OCI-LY1 (cell line): ENCODE measurements at regions not wholly inside any gene's neighbourhood (a gene's known extent, or its start where the extent isn't known, plus 50 kb on each side); places are given as distances from the start of the nearest gene placed in this dataset.

ENCODE experiments used
- EZH2 ChIP-seq: fragments of 200-600 bp; sonication (generic), shearing (Covaris generic); IDR thresholded peaks from 2 replicates; pipeline ENCODE4 v1.8.0; 2017; ENCODE audit warnings: borderline replicate concordance, mixed run types, mild to moderate bottlenecking, antibody characterized with exemption, low read length, moderate library complexity, mixed read lengths
- TF ChIP-seq, protein P1 (sequence below): fragments of 200-600 bp; sonication (generic), shearing (Covaris generic); IDR thresholded peaks from 2 replicates; pipeline ENCODE4 v1.5.1; 2017; ENCODE audit warnings: mild to moderate bottlenecking, antibody characterized with exemption, low read length, moderate library complexity, mixed read lengths

DNA sequence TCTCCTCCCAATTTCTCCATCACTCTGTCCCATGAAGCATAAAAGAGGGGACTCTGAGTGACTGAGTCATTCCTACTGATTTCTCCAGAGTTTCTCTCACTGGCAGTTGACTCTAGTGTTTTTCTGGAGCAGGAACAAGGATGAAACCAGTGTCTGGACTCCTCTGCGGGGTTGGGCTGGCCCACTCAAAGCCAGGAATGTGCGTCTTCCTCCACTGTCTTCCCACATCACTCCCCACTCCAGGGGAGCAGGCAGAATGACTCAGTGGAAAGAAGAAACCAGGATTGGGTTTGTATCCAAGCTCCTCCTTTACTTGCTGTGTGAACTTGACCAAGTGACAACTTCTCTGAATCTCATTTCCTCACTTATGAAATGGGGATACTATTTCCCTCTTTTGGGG, 497.5 kb upstream of the SALL1 start:
- TF ChIP-seq, protein P1, sequence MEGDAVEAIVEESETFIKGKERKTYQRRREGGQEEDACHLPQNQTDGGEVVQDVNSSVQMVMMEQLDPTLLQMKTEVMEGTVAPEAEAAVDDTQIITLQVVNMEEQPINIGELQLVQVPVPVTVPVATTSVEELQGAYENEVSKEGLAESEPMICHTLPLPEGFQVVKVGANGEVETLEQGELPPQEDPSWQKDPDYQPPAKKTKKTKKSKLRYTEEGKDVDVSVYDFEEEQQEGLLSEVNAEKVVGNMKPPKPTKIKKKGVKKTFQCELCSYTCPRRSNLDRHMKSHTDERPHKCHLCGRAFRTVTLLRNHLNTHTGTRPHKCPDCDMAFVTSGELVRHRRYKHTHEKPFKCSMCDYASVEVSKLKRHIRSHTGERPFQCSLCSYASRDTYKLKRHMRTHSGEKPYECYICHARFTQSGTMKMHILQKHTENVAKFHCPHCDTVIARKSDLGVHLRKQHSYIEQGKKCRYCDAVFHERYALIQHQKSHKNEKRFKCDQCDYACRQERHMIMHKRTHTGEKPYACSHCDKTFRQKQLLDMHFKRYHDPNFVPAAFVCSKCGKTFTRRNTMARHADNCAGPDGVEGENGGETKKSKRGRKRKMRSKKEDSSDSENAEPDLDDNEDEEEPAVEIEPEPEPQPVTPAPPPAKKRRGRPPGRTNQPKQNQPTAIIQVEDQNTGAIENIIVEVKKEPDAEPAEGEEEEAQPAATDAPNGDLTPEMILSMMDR = no peak
- no peak for TF ChIP-seq EZH2
